ENCODE measurements at regions not wholly inside any gene's neighbourhood (a gene's known extent, or its start where the extent isn't known, plus 50 kb on each side); places are given as distances from the start of the nearest gene placed in this dataset.

- TF ChIP-seq THRA (IDR thresholded peaks at IDR 0.05) (no peak), GABPA (tag; conservative IDR thresholded peaks at IDR 0.05; ENCODE audit: low read depth) (no peak), ELF1 (tag; IDR thresholded peaks at IDR 0.05) (no peak), MBD1 (CRISPR knock-in tag; IDR thresholded peaks at IDR 0.05) (no peak), SREBF2 (CRISPR knock-in tag; IDR thresholded peaks at IDR 0.05) (no peak), PREB (CRISPR knock-in tag; IDR thresholded peaks at IDR 0.05) (no peak), KLF16 (IDR thresholded peaks at IDR 0.05) (no peak), MAZ (CRISPR knock-in tag; conservative IDR thresholded peaks at IDR 0.05 in 1 of 2, IDR thresholded peaks at IDR 0.05 in 1 of 2) (no peak)
Observed at GRCh38 chr5:86143837-86144236, 473.9 kb upstream of the COX7C start (continued).
